ENCODE measurements at regions not wholly inside any gene's neighbourhood (a gene's known extent, or its start where the extent isn't known, plus 50 kb on each side); places are given as distances from the start of the nearest gene placed in this dataset.
A peak's percentile ranks its signal among the peaks of the same experiment; 100 is the strongest.

DNA sequence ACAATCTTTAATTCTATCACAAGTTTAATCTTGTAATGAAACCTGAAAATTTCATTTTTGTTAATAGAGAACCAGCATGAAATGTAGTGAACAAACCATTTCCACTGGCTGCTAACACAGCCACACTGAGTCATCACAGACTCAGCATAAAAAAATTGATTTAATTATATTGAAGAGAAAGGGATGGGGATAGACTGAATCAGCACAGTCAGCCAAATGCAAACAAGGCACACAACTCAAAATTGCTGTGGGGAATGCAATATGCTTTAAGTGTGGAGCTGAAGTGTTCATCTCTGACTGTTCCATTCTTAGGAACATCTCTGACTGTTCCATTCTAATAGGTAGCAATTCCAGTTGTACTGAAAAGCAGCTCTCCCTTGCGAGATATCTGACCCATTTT lies 299.8 kb downstream of the MRPL39 start:
- intact Hi-C loops (cut with DNase I): no loop called here
- H3K9me3 ChIP-seq: no peaks in the 10 kb centered on the region
- no peak for DNase-seq
- H3K27ac ChIP-seq: no peak overlapping the region
- no peak for FAIRE-seq
- no peak for ATAC-seq
- WGBS, 2 donors: 52 to 55% methylated on average over 1 of the region's 1 CpG
- TF ChIP-seq, protein P1, sequence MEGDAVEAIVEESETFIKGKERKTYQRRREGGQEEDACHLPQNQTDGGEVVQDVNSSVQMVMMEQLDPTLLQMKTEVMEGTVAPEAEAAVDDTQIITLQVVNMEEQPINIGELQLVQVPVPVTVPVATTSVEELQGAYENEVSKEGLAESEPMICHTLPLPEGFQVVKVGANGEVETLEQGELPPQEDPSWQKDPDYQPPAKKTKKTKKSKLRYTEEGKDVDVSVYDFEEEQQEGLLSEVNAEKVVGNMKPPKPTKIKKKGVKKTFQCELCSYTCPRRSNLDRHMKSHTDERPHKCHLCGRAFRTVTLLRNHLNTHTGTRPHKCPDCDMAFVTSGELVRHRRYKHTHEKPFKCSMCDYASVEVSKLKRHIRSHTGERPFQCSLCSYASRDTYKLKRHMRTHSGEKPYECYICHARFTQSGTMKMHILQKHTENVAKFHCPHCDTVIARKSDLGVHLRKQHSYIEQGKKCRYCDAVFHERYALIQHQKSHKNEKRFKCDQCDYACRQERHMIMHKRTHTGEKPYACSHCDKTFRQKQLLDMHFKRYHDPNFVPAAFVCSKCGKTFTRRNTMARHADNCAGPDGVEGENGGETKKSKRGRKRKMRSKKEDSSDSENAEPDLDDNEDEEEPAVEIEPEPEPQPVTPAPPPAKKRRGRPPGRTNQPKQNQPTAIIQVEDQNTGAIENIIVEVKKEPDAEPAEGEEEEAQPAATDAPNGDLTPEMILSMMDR (IDR thresholded peaks at IDR 0.05): no peak
- H3K4me1 ChIP-seq: no peaks in the 10 kb centered on the region
- no peak overlapping the region for H3K4me3 ChIP-seq
- H3K27me3 ChIP-seq: no peaks in the 10 kb centered on the region
- H3K36me3 ChIP-seq: no peaks in the 10 kb centered on the region

DNA sequence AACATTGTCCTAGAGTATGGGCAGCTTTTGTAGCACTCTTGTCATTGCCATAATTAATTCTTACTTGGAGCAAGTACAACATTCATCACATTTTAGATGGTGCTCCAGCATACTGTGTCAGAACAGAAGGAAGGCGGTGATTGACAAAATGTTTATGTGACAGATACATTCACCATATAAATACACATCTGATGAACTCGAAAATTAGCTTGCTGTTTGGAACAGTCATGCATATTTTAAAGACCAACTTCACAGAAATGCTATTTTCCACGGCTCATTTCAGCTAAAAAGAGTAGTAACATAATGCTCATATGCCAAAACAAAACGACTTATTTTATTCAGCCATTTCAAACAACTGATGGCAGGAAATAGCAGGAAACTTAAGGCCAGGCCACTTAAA lies 302.7 kb downstream of the MRPL39 start:
- FAIRE-seq (no peak), DNase-seq (no peak), ATAC-seq (no peak)
- H3K36me3 ChIP-seq: no peaks in the 10 kb centered on the region
- H3K9me3 ChIP-seq: no peaks in the 10 kb centered on the region
- TF ChIP-seq, protein P1 (IDR thresholded peaks at IDR 0.05): no peak
- intact Hi-C loops (cut with DNase I): no loop called here
- 57 to 66% methylated on average over 4 of the region's 4 CpGs for WGBS, 2 donors
- no peaks in the 10 kb centered on the region for H3K4me1 ChIP-seq
- H3K4me3 ChIP-seq: no peak overlapping the region
- H3K27me3 ChIP-seq: no peaks in the 10 kb centered on the region
- H3K27ac ChIP-seq: no peak overlapping the region

DNA sequence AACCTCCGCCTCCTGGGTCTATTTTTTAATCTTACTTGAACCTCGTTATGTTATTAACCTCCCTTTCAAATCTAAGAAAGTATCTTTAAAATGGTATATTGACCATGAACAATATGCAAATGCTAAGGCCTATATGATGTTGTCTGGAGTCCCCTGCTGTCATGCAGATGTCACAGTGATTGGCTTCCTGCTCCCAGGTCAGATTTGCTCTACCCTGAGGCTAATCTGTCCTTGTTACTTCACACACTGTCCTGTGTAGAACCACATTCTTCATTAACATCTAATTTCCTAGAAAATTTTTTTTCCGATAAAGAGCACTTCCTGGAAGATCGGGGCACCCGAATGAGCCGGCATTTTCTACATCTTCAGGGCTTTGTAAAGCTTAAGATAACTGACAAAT lies 306.6 kb downstream of the MRPL39 start:
- H3K9me3 ChIP-seq: no peaks in the 10 kb centered on the region
- TF ChIP-seq, protein P1 (IDR thresholded peaks at IDR 0.05): no peak
- no peaks in the 10 kb centered on the region for H3K36me3 ChIP-seq
- no peak for ATAC-seq
- H3K27ac ChIP-seq: no peak overlapping the region
- H3K4me1 ChIP-seq: peaks cover 0 to 6% (median 3%) of the 10 kb centered on the region in 3 donors
- intact Hi-C loops (cut with DNase I): no loop called here
- no peak for DNase-seq
- H3K4me3 ChIP-seq: no peak overlapping the region
- no peak for FAIRE-seq
- no peaks in the 10 kb centered on the region for H3K27me3 ChIP-seq
- 74% methylated on average over 6 of the region's 6 CpGs for WGBS, 2 donors

DNA sequence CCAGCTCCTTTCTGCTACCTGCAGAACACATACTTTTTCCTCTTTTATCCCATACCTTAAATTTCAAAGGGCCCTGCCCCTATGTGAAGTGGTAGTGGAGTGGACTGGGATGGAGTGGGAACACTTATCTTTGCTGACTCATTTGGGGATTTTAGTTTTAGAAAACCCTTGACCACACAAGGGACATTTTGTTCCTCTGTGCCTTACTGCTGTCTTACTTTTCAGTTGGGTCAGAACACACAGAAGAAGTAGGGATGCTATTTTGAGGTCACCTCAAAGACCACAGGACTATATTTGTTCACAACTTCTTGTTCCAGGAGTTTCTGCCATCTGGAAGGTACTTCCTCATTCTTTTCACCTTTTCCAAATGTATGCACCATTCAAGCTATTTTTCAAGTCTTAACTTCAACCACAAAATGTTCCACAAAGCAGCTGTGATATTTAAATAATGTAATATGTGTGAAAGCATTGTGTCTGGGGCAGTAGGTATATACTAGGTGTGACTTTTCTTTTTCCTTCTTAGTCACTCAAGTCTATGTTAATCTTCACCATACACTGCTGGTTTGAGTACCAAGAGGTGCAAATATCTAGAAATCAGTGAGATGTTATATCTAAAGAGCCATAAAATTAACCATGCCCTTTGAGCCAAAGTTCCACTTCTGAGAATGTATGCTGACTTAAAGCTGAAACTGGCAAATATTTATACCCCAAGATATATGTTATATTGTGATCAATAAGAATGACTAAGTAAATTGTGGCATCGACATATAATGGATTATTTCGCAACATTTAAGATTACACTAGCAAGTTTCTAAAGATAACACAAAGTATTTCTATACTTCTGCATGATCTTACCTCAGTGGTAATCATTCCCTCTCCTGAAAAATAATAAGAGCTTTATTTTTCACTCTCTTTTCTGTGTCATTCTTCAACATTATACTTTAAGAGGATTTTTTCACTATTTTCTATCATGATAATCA lies 308.5 kb downstream of the MRPL39 start:
- 43 to 47% methylated on average over 2 of the region's 2 CpGs for WGBS, 2 donors
- FAIRE-seq (no peak), DNase-seq (no peak), ATAC-seq (no peak)
- intact Hi-C loops (cut with DNase I): no loop called here
- Histone ChIP-seq H3K27me3 (no peaks in the 10 kb centered on the region), H3K4me3 (no peak overlapping the region), H3K36me3 (no peaks in the 10 kb centered on the region), H3K4me1 (peaks cover 0 to 6% (median 3%) of the 10 kb centered on the region in 3 donors), H3K27ac (no peak overlapping the region), H3K9me3 (no peaks in the 10 kb centered on the region)
- TF ChIP-seq, protein P1 (IDR thresholded peaks at IDR 0.05): no peak

DNA sequence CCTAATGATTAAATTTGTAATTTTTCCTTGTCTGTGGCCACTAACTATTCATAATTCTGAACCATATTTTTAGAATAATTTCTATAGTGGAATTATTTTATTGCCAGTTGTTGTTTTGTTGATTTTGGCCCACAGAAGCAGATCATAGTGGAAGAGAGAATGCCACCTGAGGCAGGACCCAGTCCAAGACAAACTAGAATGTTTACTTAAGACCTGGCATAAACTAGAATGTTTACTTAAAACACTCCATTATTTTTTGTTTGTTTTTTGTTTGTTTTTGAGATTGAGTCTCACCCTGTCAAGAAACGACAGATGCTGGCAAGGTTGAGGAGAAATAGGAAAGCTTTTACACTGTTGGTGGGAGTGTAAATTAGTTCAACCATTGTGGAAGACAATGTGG lies 310.2 kb downstream of the MRPL39 start:
- intact Hi-C loops (cut with DNase I): no loop called here
- peaks cover 0 to 6% (median 3%) of the 10 kb centered on the region in 3 donors for H3K4me1 ChIP-seq
- WGBS, 2 donors: 15 to 23% methylated on average over 1 of the region's 1 CpG

More for the DNA sequence above, 310.2 kb downstream of the MRPL39 start:
- no peak overlapping the region for H3K27ac ChIP-seq
- ATAC-seq (peak in 2 of 4 donors; percentile 33 to 48), FAIRE-seq (no peak), DNase-seq (no peak)
- no peaks in the 10 kb centered on the region for H3K9me3 ChIP-seq
- H3K27me3 ChIP-seq: no peaks in the 10 kb centered on the region
- H3K4me3 ChIP-seq: no peak overlapping the region
- no peaks in the 10 kb centered on the region for H3K36me3 ChIP-seq
- TF ChIP-seq, protein P1 (IDR thresholded peaks at IDR 0.05): no peak

Measured in pancreas (tissue), 10 donors.